K562 (cell line): ENCODE measurements at regions not wholly inside any gene's neighbourhood (a gene's known extent, or its start where the extent isn't known, plus 50 kb on each side); places are given as distances from the start of the nearest gene placed in this dataset.

Experiments
- ATAC-seq: fragments of 200-7000 bp; cut with Tn5 transposase; 3 replicates; pipeline ENCODE4 v1.9.1; 2020; ENCODE audit warnings: moderate library complexity
- BruUV-seq: library from RNA; stranded (reverse); fragments of 400-500 nt; replicated peaks from 2 replicates; lab custom pipeline; 2021; lab: Mats Ljungman, UMichigan
- CTCF ChIA-PET: fragments of 300-600 bp; formaldehyde crosslinking; extraction: SDS; loops from one replicate; lab custom pipeline; 2021; ENCODE audit warnings: low intra/inter-chr PET ratio; lab: Yijun Ruan, JAX
- POLR2A ChIA-PET: fragments of 300-600, 350-650 bp; sonication (Branson Sonifier 250); formaldehyde crosslinking; extraction: SDS; loops from one replicate; lab custom pipeline; 2021; ENCODE audit warnings: antibody characterized with exemption, inconsistent platforms; lab: Yijun Ruan, JAX
- DNase-seq, 4 experiments: peaks; one replicate each; pipeline versions ENCODE4 v3.0.0 to v3.0.0-alpha.2; 2011 to 2018; ENCODE audit warnings: low spot score in 3 of 4, mixed read lengths in 3 of 4; ENCODE audit errors: extremely low read depth in 1 of 4
- FAIRE-seq: peaks from 2 replicates; lab custom pipeline; 2011; peaks lifted over from hg19 to GRCh38; lab: Jason Lieb, UNC
- H2AFZ ChIP-seq: 2 replicates; pipeline ENCODE4 v1.6.0; 2011; ENCODE audit warnings: low read depth, low read length, control low read depth, inconsistent platforms
- H3K27ac ChIP-seq: fragments of 200-600 bp; 3 replicates; pipeline ENCODE4 v1.8.0; 2011; ENCODE audit warnings: low read depth, mild to moderate bottlenecking, control low read depth, inconsistent platforms, low read length, moderate library complexity, mixed read lengths; ENCODE audit errors: extremely low read depth
- H3K27me3 ChIP-seq, 2 experiments: fragments of 300-600 bp in 1 of 2; 2 replicates in 1 of 2; 3 replicates in 1 of 2; pipeline versions ENCODE4 v1.6.0 to v1.8.0; 2011; ENCODE audit warnings: inconsistent platforms in 2 of 2, low read length in 2 of 2, mild to moderate bottlenecking in 1 of 2, mixed read lengths in 1 of 2, moderate library complexity in 1 of 2; ENCODE audit not compliant: control insufficient read depth in 2 of 2, insufficient read depth in 2 of 2
- H3K36me3 ChIP-seq: fragments of 300-600 bp; 3 replicates; pipeline ENCODE4 v1.8.0; 2011; ENCODE audit warnings: mild to moderate bottlenecking, low read length, inconsistent platforms; ENCODE audit not compliant: control insufficient read depth, insufficient read depth
- H3K4me1 ChIP-seq, 2 experiments: fragments of 200-600 bp in 1 of 2; replicated peaks in 1 of 2; 2 replicates in 1 of 2; 3 replicates in 1 of 2; pipeline versions ENCODE4 v1.5.1 to v1.8.0; 2011; ENCODE audit warnings: inconsistent platforms in 2 of 2, low read length in 2 of 2, mild to moderate bottlenecking in 1 of 2, mixed read lengths in 1 of 2, moderate library complexity in 1 of 2; ENCODE audit not compliant: control insufficient read depth in 2 of 2, insufficient read depth in 2 of 2
- H3K4me2 ChIP-seq: 2 replicates; pipeline ENCODE4 v1.6.1; 2011; ENCODE audit warnings: low read length, control low read depth, inconsistent platforms, mixed read lengths; ENCODE audit not compliant: insufficient read depth
- H3K4me3 ChIP-seq: fragments of 200-600 bp; sonication (generic), shearing (Covaris generic); 2 replicates; pipeline ENCODE4 v1.5.1; 2016; ENCODE audit warnings: control low read depth, inconsistent platforms
- H3K79me2 ChIP-seq: fragments of 200-600 bp; 3 replicates; pipeline ENCODE4 v1.8.0; 2011; ENCODE audit warnings: low read length, inconsistent platforms; ENCODE audit not compliant: control insufficient read depth, insufficient read depth
- H3K9ac ChIP-seq, 2 experiments: 2 replicates each; pipeline versions ENCODE4 v1.6.0 to v1.6.1; 2011; ENCODE audit warnings: low read depth in 2 of 2, low read length in 2 of 2, control low read depth in 1 of 2, inconsistent platforms in 1 of 2, mild to moderate bottlenecking in 1 of 2, mixed read lengths in 1 of 2; ENCODE audit not compliant: insufficient read depth in 1 of 2
- H3K9me1 ChIP-seq: one replicate; pipeline ENCODE4 v1.6.0; 2011; ENCODE audit warnings: inconsistent platforms, mild to moderate bottlenecking, low read length, moderate library complexity; ENCODE audit not compliant: control insufficient read depth, insufficient read depth
- H3K9me3 ChIP-seq: replicated peaks from 2 replicates; pipeline ENCODE4 v1.5.1; 2011; ENCODE audit warnings: low read depth, low read length, inconsistent platforms; ENCODE audit not compliant: control insufficient read depth, insufficient read depth
- H4K20me1 ChIP-seq: replicated peaks from 2 replicates; pipeline ENCODE4 v1.6.1; 2011; ENCODE audit warnings: low read length, inconsistent platforms, mixed read lengths; ENCODE audit not compliant: control insufficient read depth, insufficient read depth
- BRF2 ChIP-seq: IDR thresholded peaks from 3 replicates; pipeline ENCODE4 v1.6.1; 2011; ENCODE audit warnings: borderline replicate concordance, mild to moderate bottlenecking; ENCODE audit not compliant: insufficient read length, insufficient read depth
- CHD1 ChIP-seq: fragments of 200-600 bp; sonication (generic); IDR thresholded peaks from one replicate; pipeline ENCODE4 v1.6.1; 2012; ENCODE audit warnings: mild to moderate bottlenecking, moderate library complexity, low read length, inconsistent platforms
- ELK1 ChIP-seq: sonication (generic); formaldehyde crosslinking; IDR thresholded peaks from 2 replicates; pipeline ENCODE4 v1.8.1; 2022; ENCODE audit warnings: missing genetic modification reagents
- HNRNPLL ChIP-seq: fragments of 200-400 bp; formaldehyde crosslinking; IDR thresholded peaks from 2 replicates; pipeline ENCODE4 v1.6.1; 2017; ENCODE audit warnings: low read length, low read depth, mild to moderate bottlenecking; ENCODE audit not compliant: poor library complexity, severe bottlenecking
- MTA1 ChIP-seq: fragments of 450-650 bp; IDR thresholded peaks from 2 replicates; pipeline ENCODE4 v1.6.1; 2017; ENCODE audit warnings: borderline replicate concordance
- NBN ChIP-seq: fragments of 450-650 bp; IDR thresholded peaks from 2 replicates; pipeline ENCODE4 v1.6.1; 2016; ENCODE audit warnings: low read depth, mild to moderate bottlenecking
- NONO ChIP-seq, 2 experiments: fragments of 200-400 bp in 1 of 2; fragments of 450-650 bp in 1 of 2; formaldehyde crosslinking in 1 of 2; IDR thresholded peaks; 2 replicates each; pipeline ENCODE4 v1.6.1; 2017; ENCODE audit warnings: low read depth in 2 of 2, mild to moderate bottlenecking in 2 of 2, moderate library complexity in 2 of 2, low read length in 1 of 2
- RB1 ChIP-seq: fragments of 450-650 bp; IDR thresholded peaks from 2 replicates; pipeline ENCODE4 v1.6.1; 2017; ENCODE audit warnings: low read depth, mild to moderate bottlenecking
- ZEB2 ChIP-seq: fragments of 450-650 bp; IDR thresholded peaks from 2 replicates; pipeline ENCODE4 v1.6.1; 2016
- ZNF3 ChIP-seq: fragments of 250-450 bp; sonication (Bioruptor Pico); IDR thresholded peaks from 2 replicates; pipeline ENCODE4 v1.5.0; 2021; ENCODE audit warnings: mild to moderate bottlenecking, moderate library complexity
- ZNF707 ChIP-seq: fragments of 250-450 bp; sonication (Bioruptor Pico); conservative IDR thresholded peaks from 2 replicates; pipeline ENCODE4 v1.8.0; 2022; ENCODE audit warnings: inconsistent platforms, mild to moderate bottlenecking, moderate library complexity
- ZNF778 ChIP-seq: fragments of 450-650 bp; formaldehyde crosslinking; IDR thresholded peaks from 2 replicates; pipeline ENCODE4 v1.4.0; 2020; ENCODE audit warnings: mild to moderate bottlenecking, moderate library complexity
- ZNF785 ChIP-seq: fragments of 250-450 bp; sonication (Bioruptor Pico); IDR thresholded peaks from 2 replicates; pipeline ENCODE4 v1.4.0; 2020; ENCODE audit warnings: mild to moderate bottlenecking
- WGBS: fragments of 100-300 bp; shearing (Covaris generic); methylation state at CpG from one replicate; pipeline ENCODE4 v1.1.6; 2016; ENCODE audit warnings: low coverage, mixed read lengths; ENCODE audit not compliant: insufficient coverage; ENCODE audit errors: missing lambda C conversion rate; 5-methylcytosine and 5-hydroxymethylcytosine counted together
- in situ Hi-C: fragments of 300-500 bp; cut with MboI; formaldehyde crosslinking; loops from 4 replicates; pipeline ENCODE4 v1.15.0; 2018; ENCODE audit warnings: inconsistent platforms, mixed read lengths
- intact Hi-C: fragments of 100-400 bp; cut with micrococcal nuclease; formaldehyde crosslinking; loops from 2 replicates; pipeline ENCODE4 v1.14.2; 2022

DNA sequence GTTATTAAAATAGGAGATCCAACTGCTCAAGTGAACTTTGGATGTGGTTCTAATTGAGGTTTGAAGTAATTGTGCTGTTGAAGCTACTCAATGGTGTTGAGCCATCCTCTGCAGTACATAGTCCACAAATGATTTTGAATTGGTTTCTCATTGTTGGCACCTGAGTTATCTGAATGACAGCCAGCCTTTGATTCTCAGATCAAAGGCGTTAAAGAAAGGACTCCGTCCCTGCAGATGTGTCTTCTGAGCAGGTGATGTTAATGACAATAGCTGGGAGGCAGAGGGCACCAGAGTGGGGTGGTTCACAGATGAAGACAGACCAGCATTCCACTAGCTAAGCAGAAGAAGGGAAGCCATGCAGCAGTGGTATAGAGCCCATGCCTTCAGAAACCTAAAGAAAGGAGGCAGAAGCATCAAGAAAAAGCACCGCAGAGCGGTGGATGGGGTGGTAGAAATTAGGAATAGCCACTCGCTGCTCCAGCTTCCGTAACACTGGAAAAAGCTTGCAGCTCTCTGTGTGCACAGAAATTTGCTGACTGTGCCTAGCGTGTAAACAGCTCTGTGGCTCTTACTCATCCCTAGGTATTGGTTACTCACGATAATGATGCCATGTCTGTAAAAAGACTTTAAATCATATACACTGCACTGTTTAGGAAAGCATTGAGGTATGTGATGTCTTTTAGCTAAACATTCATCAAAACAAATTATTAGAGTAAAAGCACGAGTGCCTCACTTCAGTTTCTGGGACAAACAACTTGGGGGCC is 79.2 kb upstream of the CLCN4 start (continued):
- no peak for TF ChIP-seq BRF2
- TF ChIP-seq MTA1 = no peak
- no peak for TF ChIP-seq NBN
- no peak for TF ChIP-seq ZNF778
- no peak for TF ChIP-seq ZNF3 (CRISPR knock-in tag)

DNA sequence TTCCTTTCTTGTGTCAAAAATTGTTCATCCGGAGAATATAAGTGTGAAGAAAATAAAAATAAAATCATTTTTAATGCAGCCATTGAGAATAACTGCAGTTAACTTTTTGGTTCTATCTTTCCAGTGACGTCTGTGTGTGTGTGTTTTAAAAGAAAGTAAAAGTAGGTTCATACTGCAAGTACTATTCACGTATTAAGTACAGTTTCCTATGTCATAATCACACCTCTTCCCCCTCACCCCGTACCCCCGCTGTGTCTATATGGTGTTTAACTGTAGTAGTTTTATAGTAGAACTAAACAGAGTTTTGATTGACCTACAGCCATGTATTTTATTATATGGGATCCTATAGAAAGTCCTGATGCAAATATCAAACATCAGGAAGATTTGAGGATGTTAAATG is 78.5 kb upstream of the CLCN4 start:
- Histone ChIP-seq H3K9me3 (no peaks in the 10 kb centered on the region), H3K4me3 (no peak overlapping the region), H3K9me1 (no peaks in the 10 kb centered on the region), H3K4me2 (no peak overlapping the region), H2AFZ (no peak overlapping the region), H3K9ac (no peak overlapping the region), H4K20me1 (no peaks in the 10 kb centered on the region), H3K4me1 (no peaks in the 10 kb centered on the region; a peak in 1 of 5 replicates), H3K27me3 (peaks cover 0 to 3% of the 10 kb centered on the region in 2 experiments; a peak in 2 of 5 replicates), H3K27ac (no peak overlapping the region), H3K36me3 (no peaks in the 10 kb centered on the region), H3K79me2 (no peaks in the 10 kb centered on the region)
- TF ChIP-seq NBN (no peak), ZNF707 (CRISPR knock-in tag) (no peak), HNRNPLL (no peak), CHD1 (no peak), ELK1 (CRISPR knock-in tag) (no peak), ZNF785 (no peak), ZEB2 (no peak), RB1 (no peak), NONO (IDR thresholded peaks at IDR 0.05; ENCODE audit: low read depth in 2 of 2, low read length in 1 of 2) (no peak)
- ChIA-PET CTCF (no interaction called here), POLR2A (no interaction called here)
- intact Hi-C loops (no loop called here), in situ Hi-C loops (no loop called here)
- ATAC-seq (no peak), FAIRE-seq (no peak), DNase-seq (no peak)
- BruUV-seq = no TSS peak
- 0% methylated on average over 5 of the region's 5 CpGs for WGBS
